ENCODE measurements at regions not wholly inside any gene's neighbourhood (a gene's known extent, or its start where the extent isn't known, plus 50 kb on each side); places are given as distances from the start of the nearest gene placed in this dataset.

GRCh38 chr15:96220657-96221056 lies 109.8 kb upstream of the NR2F2 start:
- no peaks in the 10 kb centered on the region for H3K9me3 ChIP-seq
- DNase-seq, result no peak
- H3K9ac ChIP-seq, result no peak overlapping the region
- H3K36me3 ChIP-seq (replicated peaks in 1 of 2; ENCODE audit: control insufficient read depth in 1 of 2, insufficient read depth in 2 of 2, low read length in 1 of 2), result no peaks in the 10 kb centered on the region
- no peaks in the 10 kb centered on the region for H3K4me1 ChIP-seq (ENCODE audit: control insufficient read depth in 1 of 2, insufficient read depth in 2 of 2, low read depth in 1 of 2, low read length in 1 of 2)
- TF ChIP-seq YY1 (IDR thresholded peaks at IDR 0.05; ENCODE audit: low read depth), result no peak
- TF ChIP-seq REST (IDR thresholded peaks at IDR 0.05; ENCODE audit: low read depth, low read length), result no peak
- no peak for TF ChIP-seq EP300 (IDR thresholded peaks at IDR 0.05; ENCODE audit: borderline replicate concordance in 1 of 2, low read depth in 1 of 2, low read length in 1 of 2)
- no peak for TF ChIP-seq CTCF (IDR thresholded peaks at IDR 0.05)
- no peak for TF ChIP-seq PBX3 (IDR thresholded peaks at IDR 0.05)
- 44% methylated on average over 3 of the region's 3 CpGs for WGBS (ENCODE audit: low lambda C conversion rate)
- no peaks in the 10 kb centered on the region for H3K27me3 ChIP-seq (ENCODE audit: insufficient read depth)
- ChIA-PET POLR2A (no interaction called here), CTCF (no interaction called here)
- H3K79me2 ChIP-seq (ENCODE audit: insufficient read depth), result no peaks in the 10 kb centered on the region
- no peak overlapping the region for H2AFZ ChIP-seq (ENCODE audit: low read depth)
- no peak overlapping the region for H3K4me2 ChIP-seq
- no peaks in the 10 kb centered on the region for H4K20me1 ChIP-seq (ENCODE audit: insufficient read depth)
- no peak overlapping the region for H3K27ac ChIP-seq (ENCODE audit: low read depth in 2 of 2, low read length in 1 of 2)
- no peaks in the 10 kb centered on the region for H3F3A ChIP-seq (replicated peaks; ENCODE audit: insufficient read depth)
- H3K4me3 ChIP-seq (ENCODE audit: low read depth in 2 of 2, low read length in 1 of 2), result no peak overlapping the region
- no peaks in the 10 kb centered on the region for H3K9me2 ChIP-seq

- H3K9me3 ChIP-seq, result no peaks in the 10 kb centered on the region
- no peaks in the 10 kb centered on the region for H3K4me1 ChIP-seq (ENCODE audit: control insufficient read depth in 1 of 2, insufficient read depth in 2 of 2, low read depth in 1 of 2, low read length in 1 of 2)
- POLR2A ChIA-PET, result no interaction called here
- no peaks in the 10 kb centered on the region for H3K9me2 ChIP-seq
- CTCF ChIA-PET, result no interaction called here
- no peaks in the 10 kb centered on the region for H3K27me3 ChIP-seq (ENCODE audit: insufficient read depth)
- no peak overlapping the region for H2AFZ ChIP-seq (ENCODE audit: low read depth)
- H4K20me1 ChIP-seq (ENCODE audit: insufficient read depth), result no peaks in the 10 kb centered on the region
- no peak for TF ChIP-seq ELF1 (IDR thresholded peaks at IDR 0.05)
- no peak for TF ChIP-seq EZH2phosphoT487 (IDR thresholded peaks at IDR 0.05; ENCODE audit: borderline replicate concordance, low read depth)
- TF ChIP-seq FOSL2 (IDR thresholded peaks at IDR 0.05; ENCODE audit: borderline replicate concordance, low read depth), result no peak
- no peak for TF ChIP-seq RFX5 (IDR thresholded peaks at IDR 0.05; ENCODE audit: low read length)
- TF ChIP-seq NFIC (IDR thresholded peaks at IDR 0.05; ENCODE audit: borderline replicate concordance), result no peak
- TF ChIP-seq SMC3 (IDR thresholded peaks at IDR 0.05; ENCODE audit: low read depth, low read length), result no peak
- no peak for TF ChIP-seq RCOR1 (IDR thresholded peaks at IDR 0.05; ENCODE audit: low read length)
- TF ChIP-seq MAX (IDR thresholded peaks at IDR 0.05; ENCODE audit: low read depth), result no peak
- TF ChIP-seq NRF1 (IDR thresholded peaks at IDR 0.05; ENCODE audit: low read depth, low read length), result no peak
- no peak for TF ChIP-seq JUND (IDR thresholded peaks at IDR 0.05)
- TF ChIP-seq SIN3A (IDR thresholded peaks at IDR 0.05; ENCODE audit: borderline replicate concordance, low read depth, low read length), result no peak
- TF ChIP-seq GATA2 (CRISPR knock-in tag; IDR thresholded peaks at IDR 0.05), result no peak
- no peak for TF ChIP-seq GABPA (IDR thresholded peaks at IDR 0.05; ENCODE audit: low read depth)
- TF ChIP-seq MEF2A (IDR thresholded peaks at IDR 0.05; ENCODE audit: borderline replicate concordance, low read depth), result no peak
- H3F3A ChIP-seq (replicated peaks; ENCODE audit: insufficient read depth), result no peaks in the 10 kb centered on the region
- no peak overlapping the region for H3K9ac ChIP-seq
- WGBS (ENCODE audit: low lambda C conversion rate), result 22% methylated on average over 8 of the region's 10 CpGs
- no peak overlapping the region for H3K27ac ChIP-seq (ENCODE audit: low read depth in 2 of 2, low read length in 1 of 2)
- H3K4me3 ChIP-seq (ENCODE audit: low read depth in 2 of 2, low read length in 1 of 2), result no peak overlapping the region
- H3K4me2 ChIP-seq, result no peak overlapping the region
- no peak for DNase-seq
- no peaks in the 10 kb centered on the region for H3K36me3 ChIP-seq (replicated peaks in 1 of 2; ENCODE audit: control insufficient read depth in 1 of 2, insufficient read depth in 2 of 2, low read length in 1 of 2)
- H3K79me2 ChIP-seq (ENCODE audit: insufficient read depth), result no peaks in the 10 kb centered on the region
These were observed 107.5 kb upstream of the NR2F2 start for GRCh38 chr15:96222981-96223380.
